ENCODE measurements at regions not wholly inside any gene's neighbourhood (a gene's known extent, or its start where the extent isn't known, plus 50 kb on each side); places are given as distances from the start of the nearest gene placed in this dataset.

DNA sequence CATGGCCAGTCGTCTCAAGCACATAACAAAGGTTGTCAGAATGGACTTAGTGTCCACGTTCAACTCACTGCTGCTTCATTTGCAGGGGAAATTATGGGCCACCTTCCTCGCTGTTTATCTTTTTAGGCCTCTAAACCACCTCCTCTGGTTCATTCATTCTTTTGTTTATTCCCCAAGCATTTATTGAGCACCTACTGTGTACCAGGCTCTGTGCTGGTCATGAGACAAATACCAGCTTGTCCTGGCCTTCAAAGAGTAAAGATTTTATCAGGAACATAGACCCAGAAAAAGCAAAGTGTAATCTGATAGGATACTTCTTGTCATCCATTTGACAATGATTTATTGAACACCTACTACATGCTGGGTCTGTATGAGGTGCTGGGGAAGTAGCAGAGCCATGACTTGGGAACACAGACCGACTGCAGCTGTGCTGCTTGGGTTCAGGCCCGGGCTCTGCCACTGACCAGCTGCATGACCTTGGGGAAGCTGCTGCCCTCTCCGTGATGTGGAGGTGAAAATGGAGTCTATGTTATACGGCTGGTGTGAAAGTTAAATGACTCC is 63.4 kb upstream of the SLC6A6 start:
- DNase-seq = no peak

- DNase-seq = no peak
Observed at GRCh38 chr3:14340960-14341708, 61.3 kb upstream of the SLC6A6 start.

DNA sequence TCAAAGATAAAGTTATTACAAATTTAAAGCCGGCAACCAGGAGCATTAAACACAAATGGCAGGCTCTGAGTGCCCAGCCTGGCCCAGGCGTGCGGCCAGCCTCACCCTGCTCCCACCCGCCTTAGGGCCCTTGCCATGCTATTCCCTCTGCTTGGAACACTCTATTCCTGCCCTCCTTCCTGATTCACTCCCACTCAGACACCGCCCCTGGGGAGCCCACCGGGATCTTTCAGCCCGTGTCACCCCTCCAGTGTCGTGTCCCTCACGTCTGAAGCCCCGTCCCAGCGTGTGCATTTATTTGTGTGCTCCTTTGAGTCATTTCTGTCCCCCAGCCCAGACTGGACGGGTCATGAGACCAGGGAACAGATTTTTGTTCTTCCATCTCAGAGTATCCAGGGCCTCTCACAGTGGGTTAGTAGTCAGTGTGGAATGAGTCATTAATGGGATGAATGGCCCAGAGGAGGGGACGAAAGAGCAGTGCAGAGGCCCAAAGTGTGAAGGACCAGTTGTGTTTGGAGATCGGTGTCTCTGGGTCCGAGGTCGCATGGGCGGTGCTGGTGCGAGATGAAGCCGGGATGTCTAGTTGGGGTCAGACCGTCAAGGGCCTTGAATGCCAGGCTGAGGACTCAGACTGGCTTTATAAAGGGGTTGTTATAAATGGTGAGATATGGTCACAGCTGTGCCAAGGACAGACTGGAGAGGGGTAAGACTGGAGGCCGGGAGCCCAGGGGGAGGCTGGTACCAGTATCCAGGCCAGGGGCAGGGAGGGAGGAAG is 58.9 kb upstream of the SLC6A6 start:
- DNase-seq = no peak

GRCh38 chr3:14344351-14344750 is 58.1 kb upstream of the SLC6A6 start:
- no peak for DNase-seq

DNA sequence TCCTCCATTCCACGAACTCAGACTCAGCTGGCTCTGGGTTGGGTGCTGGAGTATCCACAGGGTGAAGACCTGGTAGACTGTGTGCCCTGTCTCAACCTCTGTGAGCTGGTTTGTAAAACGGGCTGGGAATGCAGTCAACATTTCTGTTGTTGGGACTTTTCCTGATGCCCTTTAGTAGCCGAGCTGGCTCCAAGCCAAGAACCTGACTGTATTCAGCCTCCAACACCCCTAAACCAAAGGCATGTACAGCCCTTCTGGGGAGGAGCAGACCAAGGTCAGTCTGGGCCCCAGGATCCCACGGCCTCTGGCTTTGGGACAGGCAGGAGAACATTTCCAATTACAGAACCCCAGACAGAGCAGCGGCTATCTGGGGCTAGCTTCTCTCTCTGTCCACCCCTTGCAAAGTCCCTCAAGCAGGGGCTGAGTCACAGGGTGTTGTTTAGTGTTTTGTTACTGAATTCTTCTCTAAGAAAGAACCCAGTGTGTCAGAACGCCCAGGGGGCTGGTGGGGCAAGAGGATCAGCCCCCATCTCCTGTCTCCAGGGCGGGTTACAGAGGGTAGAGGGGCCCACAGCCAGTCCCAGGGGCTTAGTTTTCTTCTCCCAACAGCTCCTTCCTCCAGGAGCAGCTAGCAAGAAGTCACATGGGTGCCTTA is 56.8 kb upstream of the SLC6A6 start:
- DNase-seq = no peak

- DNase-seq = no peak
Observed at GRCh38 chr3:14346191-14346590, 56.2 kb upstream of the SLC6A6 start.

DNA sequence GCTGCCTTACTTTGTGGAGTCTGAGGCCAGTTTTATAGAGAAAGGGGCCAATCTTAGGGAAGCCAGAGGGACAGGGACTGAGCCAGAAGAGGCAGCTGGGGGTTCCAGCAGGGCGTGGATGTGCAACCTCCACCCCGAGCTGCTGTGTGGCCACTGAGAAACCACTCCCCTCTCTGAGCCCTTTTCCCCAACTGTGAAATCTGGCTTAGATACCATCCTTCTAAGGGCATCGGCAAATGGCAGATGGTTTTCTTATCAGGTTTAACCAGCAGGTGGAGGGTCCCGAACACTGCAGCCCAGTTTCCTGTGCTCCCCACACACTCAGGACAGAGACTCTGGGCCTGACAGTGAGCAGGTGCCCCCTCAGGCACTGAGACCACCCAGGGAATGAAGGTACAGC is 55.8 kb upstream of the SLC6A6 start:
- DNase-seq = no peak

- DNase-seq = no peak
Observed at GRCh38 chr3:14347110-14347509, 55.3 kb upstream of the SLC6A6 start.

- DNase-seq = no peak
Observed at GRCh38 chr3:14351617-14352001, 50.8 kb upstream of the SLC6A6 start.

DNA sequence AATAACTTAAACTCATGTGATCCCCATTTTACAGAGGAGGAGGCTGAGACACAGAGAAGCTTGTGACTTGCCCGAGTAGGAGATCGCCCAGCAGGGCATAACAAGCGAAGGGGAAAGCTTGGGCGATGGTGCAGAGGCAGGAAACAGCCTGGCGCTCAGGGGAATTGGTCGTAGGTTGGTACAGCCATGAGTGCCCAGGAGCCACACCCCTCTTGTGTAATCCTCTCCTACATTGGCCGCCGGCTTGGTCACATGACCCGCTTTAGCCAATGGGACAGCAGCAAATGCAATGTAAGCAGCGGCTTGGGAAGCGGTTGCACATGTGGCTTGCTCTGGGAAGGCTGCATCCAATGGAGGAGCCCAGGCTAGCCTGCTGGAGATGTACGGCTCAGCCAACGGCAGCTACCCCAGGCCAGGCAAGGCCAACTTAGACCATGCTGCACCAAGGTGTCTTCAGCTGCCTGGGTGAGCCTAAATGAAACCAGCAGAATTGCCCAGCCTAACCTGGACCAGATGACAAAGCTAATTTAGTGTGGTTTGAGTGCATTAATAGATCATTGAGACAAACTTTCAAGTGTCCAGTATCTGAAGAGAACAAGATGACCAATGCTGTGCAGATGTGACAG is 50.3 kb upstream of the SLC6A6 start:
- no peak for DNase-seq

Data from effector CD4-positive, alpha-beta T cell (primary cell).